IMR-90 (cell line): ENCODE measurements at regions not wholly inside any gene's neighbourhood (a gene's known extent, or its start where the extent isn't known, plus 50 kb on each side); places are given as distances from the start of the nearest gene placed in this dataset.

Source experiments
- ATAC-seq: fragments of 200-7000 bp; cut with Tn5 transposase; 2 replicates; pipeline ENCODE4 v1.9.1; 2020; ENCODE audit warnings: low read depth, mild to moderate bottlenecking, moderate library complexity
- BruUV-seq: library from RNA; stranded (reverse); fragments of 400-500 nt; replicated peaks from 2 replicates; lab custom pipeline; 2021; lab: Mats Ljungman, UMichigan
- CTCF ChIA-PET: fragments of 300-600 bp; formaldehyde crosslinking; extraction: SDS; loops from one replicate; lab custom pipeline; 2021; ENCODE audit warnings: antibody characterized with exemption; lab: Yijun Ruan, JAX
- POLR2A ChIA-PET: fragments of 300-600 bp; sonication (Branson Sonifier 250); formaldehyde crosslinking; loops from one replicate; lab custom pipeline; 2022; ENCODE audit warnings: antibody characterized with exemption; ENCODE audit not compliant: unreplicated experiment; lab: Charles Lee
- DNase-seq: peaks from one replicate; pipeline ENCODE4 v3.0.0; 2013
- H2AFZ ChIP-seq: replicated peaks from 2 replicates; pipeline ENCODE3; 2013; ENCODE audit warnings: low read length, mild to moderate bottlenecking; ENCODE audit not compliant: poor library complexity
- H2AK5ac ChIP-seq: 2 replicates; pipeline ENCODE4 v1.6.1; 2013; ENCODE audit warnings: low read depth, low read length, inconsistent platforms
- H2AK9ac ChIP-seq: replicated peaks from 2 replicates; pipeline ENCODE3; 2013; ENCODE audit warnings: mild to moderate bottlenecking, low read depth, low read length, moderate library complexity; ENCODE audit not compliant: poor library complexity
- H2BK120ac ChIP-seq: 2 replicates; pipeline ENCODE4 v1.6.1; 2013; ENCODE audit warnings: low read depth, low read length, inconsistent platforms
- H2BK15ac ChIP-seq: 3 replicates; pipeline ENCODE4 v1.6.1; 2013; ENCODE audit warnings: low read depth, low read length, inconsistent platforms
- H2BK20ac ChIP-seq: 2 replicates; pipeline ENCODE4 v1.6.1; 2013; ENCODE audit warnings: low read depth, mild to moderate bottlenecking, inconsistent platforms, low read length, moderate library complexity
- H2BK5ac ChIP-seq: 2 replicates; pipeline ENCODE4 v1.6.1; 2013; ENCODE audit warnings: mild to moderate bottlenecking, low read depth, low read length, inconsistent platforms; ENCODE audit not compliant: poor library complexity, severe bottlenecking
- H3K14ac ChIP-seq: replicated peaks from 2 replicates; pipeline ENCODE4 v1.6.1; 2013; ENCODE audit warnings: low read depth, low read length, inconsistent platforms
- H3K18ac ChIP-seq: 2 replicates; pipeline ENCODE4 v1.6.1; 2013; ENCODE audit warnings: low read depth, low read length, control low read depth
- H3K23ac ChIP-seq: 2 replicates; pipeline ENCODE4 v1.6.1; 2013; ENCODE audit warnings: low read depth, low read length, inconsistent platforms
- H3K27ac ChIP-seq: 2 replicates; pipeline ENCODE4 v1.5.1; 2013; ENCODE audit warnings: mild to moderate bottlenecking, control low read depth, low read length; ENCODE audit not compliant: insufficient read depth
- H3K27me3 ChIP-seq: 2 replicates; pipeline ENCODE4 v1.6.1; 2013; ENCODE audit warnings: low read length; ENCODE audit not compliant: control insufficient read depth, insufficient read depth
- H3K36me3 ChIP-seq: 2 replicates; pipeline ENCODE4 v1.6.1; 2013; ENCODE audit warnings: low read length, mixed read lengths; ENCODE audit not compliant: control insufficient read depth, insufficient read depth
- H3K4ac ChIP-seq: 2 replicates; pipeline ENCODE4 v1.6.1; 2013; ENCODE audit warnings: low read depth, low read length, inconsistent platforms
- H3K4me1 ChIP-seq: 2 replicates; pipeline ENCODE4 v1.6.1; 2013; ENCODE audit warnings: low read length, mixed read lengths; ENCODE audit not compliant: control insufficient read depth, insufficient read depth
- H3K4me2 ChIP-seq: 2 replicates; pipeline ENCODE4 v1.6.1; 2013; ENCODE audit warnings: low read depth, mild to moderate bottlenecking, control low read depth, low read length, moderate library complexity
- H3K4me3 ChIP-seq: 2 replicates; pipeline ENCODE4 v1.5.1; 2013; ENCODE audit warnings: low read depth, mild to moderate bottlenecking, control low read depth, low read length, moderate library complexity; ENCODE audit not compliant: insufficient read depth
- H3K56ac ChIP-seq: 2 replicates; pipeline ENCODE4 v1.6.1; 2013; ENCODE audit warnings: low read length, inconsistent platforms; ENCODE audit not compliant: insufficient read depth; ENCODE audit errors: extremely low read depth
- H3K79me1 ChIP-seq, 2 experiments: 2 replicates each; pipeline ENCODE4 v1.6.1; 2013; ENCODE audit warnings: low read length in 2 of 2, inconsistent platforms in 1 of 2, low read depth in 1 of 2
- H3K9ac ChIP-seq: 2 replicates; pipeline ENCODE4 v1.6.1; 2013; ENCODE audit warnings: low read depth, low read length, control low read depth
- H3K9me1 ChIP-seq: 2 replicates; pipeline ENCODE4 v1.6.1; 2013; ENCODE audit warnings: low read length, inconsistent platforms; ENCODE audit not compliant: insufficient read depth
- H3K9me3 ChIP-seq: 2 replicates; pipeline ENCODE4 v1.6.1; 2013; ENCODE audit warnings: low read length; ENCODE audit not compliant: control insufficient read depth, insufficient read depth
- H4K20me1 ChIP-seq: 2 replicates; pipeline ENCODE4 v1.6.1; 2013; ENCODE audit warnings: low read length, inconsistent platforms; ENCODE audit not compliant: insufficient read depth
- H4K5ac ChIP-seq: 2 replicates; pipeline ENCODE4 v1.6.1; 2013; ENCODE audit warnings: mild to moderate bottlenecking, low read depth, low read length, control low read depth
- H4K8ac ChIP-seq, 2 experiments: 2 replicates each; pipeline ENCODE4 v1.6.1; 2013; ENCODE audit warnings: low read depth in 2 of 2, low read length in 2 of 2, control low read depth in 1 of 2, inconsistent platforms in 1 of 2
- H4K91ac ChIP-seq: 2 replicates; pipeline ENCODE4 v1.6.1; 2013; ENCODE audit warnings: low read depth, low read length, inconsistent platforms; ENCODE audit not compliant: insufficient read depth
- MAFK ChIP-seq: IDR thresholded peaks from 2 replicates; pipeline ENCODE4 v1.6.1; 2012; ENCODE audit warnings: low read depth, low read length, improper control_type of control experiment
- MXI1 ChIP-seq: IDR thresholded peaks from 2 replicates; pipeline ENCODE4 v1.6.1; 2012; ENCODE audit warnings: low read depth, mild to moderate bottlenecking, low read length, moderate library complexity, borderline replicate concordance
- RFX5 ChIP-seq: IDR thresholded peaks from 2 replicates; pipeline ENCODE4 v1.8.0; 2012; ENCODE audit warnings: low read depth, mild to moderate bottlenecking, low read length, moderate library complexity
- SMC3 ChIP-seq: fragments of 150-350 bp; IDR thresholded peaks from 2 replicates; pipeline ENCODE4 v1.6.1; 2016; ENCODE audit warnings: low read depth, mild to moderate bottlenecking, antibody characterized with exemption, low read length, moderate library complexity
- WGBS, 2 experiments: methylation state at CpG; one replicate each; pipeline versions ENCODE4 v1.1.5 to v1.1.7; 2013; ENCODE audit warnings: missing lambda C conversion rate in 2 of 2; ENCODE audit not compliant: insufficient read length in 1 of 2; ENCODE audit errors: extremely low coverage in 2 of 2; 5-methylcytosine and 5-hydroxymethylcytosine counted together
- dilution Hi-C: fragments of 300-500 bp; cut with HindIII; formaldehyde crosslinking; loops from one replicate; pipeline ENCODE4 v1.14.3; 2018; ENCODE audit warnings: low sequenced_read_pairs; ENCODE audit not compliant: unreplicated experiment
- in situ Hi-C: fragments of 300-500 bp; cut with MboI; formaldehyde crosslinking; loops from 3 replicates; pipeline ENCODE4 v1.14.3; 2019; ENCODE audit warnings: low sequenced_read_pairs, inconsistent platforms, mixed read lengths
- intact Hi-C: fragments of 100-400 bp; cut with micrococcal nuclease; formaldehyde crosslinking; loops from 2 replicates; pipeline ENCODE4 v1.10.0; 2022

DNA sequence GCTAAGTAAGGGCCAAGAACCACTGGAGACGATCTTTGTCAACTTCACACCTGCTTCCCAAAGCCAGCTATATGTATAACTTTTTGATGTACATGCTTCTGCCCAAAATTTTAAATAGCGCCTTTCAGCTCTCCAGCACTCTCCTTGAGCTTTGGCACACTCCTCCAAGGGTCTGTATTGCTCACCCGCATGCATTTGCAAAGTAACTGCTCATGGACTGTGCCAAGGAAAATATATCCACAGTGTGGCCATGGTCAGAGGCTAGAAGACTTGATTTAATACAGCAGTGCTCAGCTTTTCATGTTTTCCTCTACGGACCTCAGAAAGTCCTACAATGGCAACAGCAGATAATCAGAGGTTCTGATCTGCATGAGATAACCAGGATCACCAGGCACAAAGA is 550.1 kb downstream of the SOX6 start:
- H4K20me1 ChIP-seq = no peaks in the 10 kb centered on the region
- in situ Hi-C loops = no loop called here
- no peak overlapping the region for H3K56ac ChIP-seq
- CTCF ChIA-PET = no interaction called here
- no peak overlapping the region for H2AFZ ChIP-seq
- H3K4ac ChIP-seq = no peak overlapping the region
- no peaks in the 10 kb centered on the region for H3K36me3 ChIP-seq
- no peaks in the 10 kb centered on the region for H3K9me1 ChIP-seq
- no peak overlapping the region for H2BK20ac ChIP-seq
- no peak overlapping the region for H3K14ac ChIP-seq
- no peak overlapping the region for H3K27ac ChIP-seq
- no peak overlapping the region for H2AK5ac ChIP-seq
- no peaks in the 10 kb centered on the region for H3K27me3 ChIP-seq
- no TSS peak for BruUV-seq
- 83% methylated on average over 1 of the region's 4 CpGs; no CpG with 5 or more reads in 1 of the 2 experiments for WGBS, 2 experiments
- TF ChIP-seq SMC3 = no peak
- TF ChIP-seq MXI1 = no peak
- TF ChIP-seq MAFK = no peak
- no peak for TF ChIP-seq RFX5
- POLR2A ChIA-PET = no interaction called here
- H2AK9ac ChIP-seq = no peak overlapping the region
- no peaks in the 10 kb centered on the region for H3K9me3 ChIP-seq
- H4K8ac ChIP-seq = no peak overlapping the region
- H4K5ac ChIP-seq = no peak overlapping the region
- dilution Hi-C loops = no loop called here
- no peak overlapping the region for H4K91ac ChIP-seq
- ATAC-seq = no peak
- no peak overlapping the region for H3K23ac ChIP-seq
- no peak overlapping the region for H2BK120ac ChIP-seq
- DNase-seq = no peak
- no peak overlapping the region for H2BK5ac ChIP-seq
- H3K4me2 ChIP-seq = no peak overlapping the region
- H2BK15ac ChIP-seq = no peak overlapping the region
- intact Hi-C loops = no loop called here
- no peaks in the 10 kb centered on the region for H3K79me1 ChIP-seq
- no peak overlapping the region for H3K4me3 ChIP-seq
- H3K9ac ChIP-seq = no peak overlapping the region
- no peak overlapping the region for H3K18ac ChIP-seq
- H3K4me1 ChIP-seq = peaks cover under 1% of the 10 kb centered on the region; the same call in 1 of the 2 replicates
